ENCODE measurements at regions not wholly inside any gene's neighbourhood (a gene's known extent, or its start where the extent isn't known, plus 50 kb on each side); places are given as distances from the start of the nearest gene placed in this dataset.

GRCh38 chr1:93734999-93735398, 53.4 kb upstream of the BCAR3 start:
- TF ChIP-seq REST (IDR thresholded peaks at IDR 0.05; ENCODE audit: insufficient replicate concordance, low read depth), result no peak
- no peak for TF ChIP-seq CTCF (IDR thresholded peaks at IDR 0.05; ENCODE audit: insufficient read depth, low read length)
- TF ChIP-seq SPI1 (IDR thresholded peaks at IDR 0.05; ENCODE audit: borderline replicate concordance, low read depth), result no peak
- no peak for DNase-seq (ENCODE audit: low read depth in 1 of 2, low spot score in 1 of 2)
- H3K4me3 ChIP-seq (replicated peaks; ENCODE audit: insufficient read depth, low read length), result no peak overlapping the region
- H3K27me3 ChIP-seq (ENCODE audit: insufficient read depth, poor library complexity, severe bottlenecking), result no peaks in the 10 kb centered on the region
- H3K27ac ChIP-seq (replicated peaks), result no peak overlapping the region

- Histone ChIP-seq H3K4me3 (replicated peaks; ENCODE audit: insufficient read depth, low read length) (no peak overlapping the region), H3K27ac (replicated peaks) (no peak overlapping the region), H3K27me3 (ENCODE audit: insufficient read depth, poor library complexity, severe bottlenecking) (no peaks in the 10 kb centered on the region)
- TF ChIP-seq GABPA (IDR thresholded peaks at IDR 0.05; ENCODE audit: low read depth) (no peak), POLR2AphosphoS5 (IDR thresholded peaks at IDR 0.05; ENCODE audit: low read depth) (no peak), CTCF (IDR thresholded peaks at IDR 0.05; ENCODE audit: insufficient read depth, low read length) (no peak), REST (IDR thresholded peaks at IDR 0.05; ENCODE audit: insufficient replicate concordance, low read depth) (no peak), SPI1 (IDR thresholded peaks at IDR 0.05; ENCODE audit: borderline replicate concordance, low read depth) (no peak)
- DNase-seq (ENCODE audit: low read depth in 1 of 2, low spot score in 1 of 2), result no peak
Measured at GRCh38 chr1:93733340-93733739, 51.7 kb upstream of the BCAR3 start.

GRCh38 chr1:93732514-93732913, 50.9 kb upstream of the BCAR3 start:
- no peak for DNase-seq (ENCODE audit: low read depth in 1 of 2, low spot score in 1 of 2)
- peaks cover 1% of the 10 kb centered on the region for H3K27me3 ChIP-seq (ENCODE audit: insufficient read depth, poor library complexity, severe bottlenecking)
- TF ChIP-seq SPI1 (IDR thresholded peaks at IDR 0.05; ENCODE audit: borderline replicate concordance, low read depth), result no peak
- no peak for TF ChIP-seq CTCF (IDR thresholded peaks at IDR 0.05; ENCODE audit: insufficient read depth, low read length)
- TF ChIP-seq REST (IDR thresholded peaks at IDR 0.05; ENCODE audit: insufficient replicate concordance, low read depth), result no peak
- no peak for TF ChIP-seq GABPA (IDR thresholded peaks at IDR 0.05; ENCODE audit: low read depth)
- TF ChIP-seq POLR2AphosphoS5 (IDR thresholded peaks at IDR 0.05; ENCODE audit: low read depth), result no peak
- no peak overlapping the region for H3K4me3 ChIP-seq (replicated peaks; ENCODE audit: insufficient read depth, low read length)
- H3K27ac ChIP-seq (replicated peaks), result no peak overlapping the region
